ENCODE measurements at regions not wholly inside any gene's neighbourhood (a gene's known extent, or its start where the extent isn't known, plus 50 kb on each side); places are given as distances from the start of the nearest gene placed in this dataset.

- no peak for DNase-seq
Observed at GRCh38 chr10:56715262-56715661, 354.2 kb upstream of the ZWINT start.

GRCh38 chr10:56698506-56698905 lies 337.4 kb upstream of the ZWINT start:
- no peak for DNase-seq

- no peak for DNase-seq
Observed at GRCh38 chr10:56679578-56679977, 318.5 kb upstream of the ZWINT start.

DNA sequence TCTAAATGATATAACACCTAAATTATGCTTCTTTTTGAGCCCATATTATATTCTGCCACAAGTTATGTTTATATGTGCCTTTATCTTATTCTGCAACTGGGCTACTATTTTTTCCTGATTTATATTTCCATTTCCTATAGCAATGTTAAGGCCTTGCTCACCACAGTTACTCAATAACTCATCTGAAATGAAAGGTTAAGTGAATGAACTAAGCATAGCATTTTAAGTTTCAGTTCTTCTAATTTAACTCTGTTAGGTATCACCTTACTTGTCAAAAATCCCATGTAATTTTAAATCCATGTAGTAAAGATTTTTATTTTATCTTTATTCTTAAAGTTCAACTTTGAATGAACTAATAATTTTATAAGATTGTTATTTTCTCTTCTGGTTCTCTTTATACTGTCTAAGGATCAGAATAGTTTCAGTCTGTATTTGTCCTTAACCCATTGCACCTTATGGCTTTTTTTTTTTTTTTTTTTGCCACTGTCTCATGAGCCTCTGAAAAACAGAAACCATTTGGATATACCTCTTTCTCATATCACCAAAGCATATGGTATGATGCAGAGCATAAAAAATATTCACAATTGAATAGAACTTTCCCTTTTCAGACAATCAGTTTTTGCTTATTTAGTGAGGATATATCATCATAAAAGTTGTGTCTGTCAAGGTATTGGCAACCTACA lies 301.8 kb upstream of the ZWINT start:
- DNase-seq: no peak

GRCh38 chr10:56653289-56653688 lies 292.2 kb upstream of the ZWINT start:
- DNase-seq: no peak

DNA sequence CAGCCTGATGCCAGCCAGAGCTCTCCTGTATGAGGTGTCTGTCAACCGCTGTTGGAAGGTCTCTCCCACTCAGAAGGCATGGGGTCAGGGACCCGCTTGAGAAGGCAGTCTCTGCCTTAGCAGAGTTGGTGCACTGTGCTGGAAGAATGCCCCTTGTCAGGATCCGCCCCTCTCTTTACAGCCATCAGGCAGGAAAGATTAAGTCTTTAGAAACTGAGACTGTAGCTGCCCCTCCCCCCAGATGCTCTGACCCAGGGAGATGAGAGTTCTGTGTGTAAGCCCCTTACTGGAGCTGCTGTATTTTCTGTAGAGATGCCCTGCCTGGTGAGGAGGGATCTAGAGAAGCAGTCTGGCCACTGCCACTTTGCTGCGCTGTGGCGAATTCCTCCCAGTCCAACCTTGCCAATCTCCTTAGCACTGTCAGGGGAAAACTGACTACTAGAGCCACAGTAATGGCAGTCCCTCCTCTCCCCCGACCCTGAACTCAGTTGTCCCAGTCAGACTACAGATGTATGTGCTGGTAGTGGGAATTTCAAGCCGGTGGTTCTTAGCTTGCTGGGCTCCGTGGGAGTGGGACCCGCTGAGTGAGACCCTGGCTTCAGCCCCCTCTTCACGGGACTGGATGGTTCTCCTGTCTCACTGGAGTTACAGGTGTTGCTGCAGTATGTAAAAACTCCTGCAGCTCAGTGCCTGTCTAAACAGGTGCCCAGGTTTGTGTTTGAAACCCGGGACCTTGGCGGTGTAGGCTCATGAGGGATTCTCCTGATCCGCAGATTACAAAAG lies 285.5 kb upstream of the ZWINT start:
- DNase-seq: no peak

DNA sequence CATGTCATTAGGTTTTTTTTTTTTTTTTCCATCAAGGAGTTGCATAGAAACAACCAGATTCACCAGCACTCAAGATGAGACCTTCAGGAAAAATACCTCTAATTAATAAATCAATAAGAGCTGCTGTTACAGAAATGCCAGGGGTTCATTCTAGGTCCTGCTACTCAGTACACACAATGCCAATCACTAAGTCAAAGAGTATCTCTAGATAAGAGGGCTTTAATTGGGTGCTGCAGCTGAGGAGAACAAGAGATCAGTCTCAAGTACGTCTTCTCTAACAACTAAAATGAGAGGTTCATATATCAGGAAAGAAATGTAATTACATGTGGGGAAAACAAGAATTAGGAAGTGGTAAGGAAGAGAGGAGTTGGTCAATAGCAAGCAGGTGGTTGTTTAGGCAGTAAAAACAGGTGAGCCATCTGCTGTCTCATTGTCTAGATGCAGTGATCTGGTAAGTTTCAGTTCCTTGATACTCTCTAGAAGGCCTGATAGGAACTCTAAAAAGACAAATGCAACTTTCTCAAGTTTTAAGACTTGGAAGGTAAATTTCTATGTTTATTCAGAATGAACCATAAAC lies 272.9 kb upstream of the ZWINT start:
- no peak for DNase-seq

DNA sequence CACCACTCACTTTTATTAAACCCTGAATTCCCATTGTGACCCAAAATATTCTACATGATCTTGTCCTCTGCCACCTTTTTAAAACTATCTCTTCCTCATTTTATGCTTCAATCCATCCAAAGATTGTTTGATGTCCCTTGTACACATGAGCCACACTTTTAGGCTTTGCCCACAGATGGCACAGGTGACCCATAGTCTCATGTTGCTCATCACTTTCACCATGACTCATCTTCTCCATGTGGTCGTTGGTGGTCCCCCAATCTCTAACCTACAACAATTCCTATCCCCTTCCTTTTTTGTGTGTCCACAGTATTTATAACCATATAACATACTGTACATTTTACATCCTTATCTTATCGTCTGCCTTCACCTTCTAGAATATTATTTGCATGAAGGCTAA lies 271.5 kb upstream of the ZWINT start:
- DNase-seq: no peak

DNA sequence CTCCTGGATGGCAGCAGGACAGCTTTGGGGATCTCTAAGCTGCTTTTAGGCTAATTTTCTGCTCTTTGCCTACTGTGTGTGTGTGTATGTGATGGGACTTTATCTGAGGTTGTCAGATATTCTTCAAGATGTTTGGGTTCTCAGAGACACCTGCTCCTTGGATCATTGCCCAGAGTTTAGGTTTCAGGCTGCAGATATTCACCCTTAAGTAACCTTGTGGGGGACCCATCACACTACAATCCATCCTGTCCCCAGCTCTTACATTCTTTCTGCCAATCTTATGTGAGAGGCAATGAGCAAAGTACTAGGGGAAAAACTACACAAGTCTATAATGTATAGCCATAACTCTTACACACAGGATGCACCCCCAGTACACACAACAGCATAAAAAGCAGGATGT lies 263.0 kb upstream of the ZWINT start:
- no peak for DNase-seq

- no peak for DNase-seq
Observed at GRCh38 chr10:56623064-56623463, 262.0 kb upstream of the ZWINT start.

GRCh38 chr10:56622335-56622973 lies 261.4 kb upstream of the ZWINT start:
- no peak for DNase-seq

DNA sequence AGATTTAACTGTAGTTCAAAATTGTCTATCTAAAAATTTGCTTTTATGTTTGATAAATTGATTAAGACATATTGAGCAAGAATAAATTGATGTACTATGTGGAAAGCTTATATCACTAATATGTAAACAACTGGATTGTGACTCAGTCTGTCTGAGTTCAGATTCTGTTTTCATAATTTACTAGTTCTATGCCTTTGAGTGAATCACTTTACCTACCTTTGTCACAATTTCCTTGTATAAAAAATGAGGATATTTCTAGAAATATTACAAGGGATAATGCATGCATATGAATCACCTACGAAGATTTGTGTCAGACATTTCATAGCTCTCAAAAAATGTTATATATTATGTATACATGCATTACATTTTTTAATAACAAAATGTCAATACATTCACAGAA lies 245.1 kb upstream of the ZWINT start:
- DNase-seq: no peak

GRCh38 chr10:56605051-56605450 lies 244.0 kb upstream of the ZWINT start:
- DNase-seq: no peak

DNA sequence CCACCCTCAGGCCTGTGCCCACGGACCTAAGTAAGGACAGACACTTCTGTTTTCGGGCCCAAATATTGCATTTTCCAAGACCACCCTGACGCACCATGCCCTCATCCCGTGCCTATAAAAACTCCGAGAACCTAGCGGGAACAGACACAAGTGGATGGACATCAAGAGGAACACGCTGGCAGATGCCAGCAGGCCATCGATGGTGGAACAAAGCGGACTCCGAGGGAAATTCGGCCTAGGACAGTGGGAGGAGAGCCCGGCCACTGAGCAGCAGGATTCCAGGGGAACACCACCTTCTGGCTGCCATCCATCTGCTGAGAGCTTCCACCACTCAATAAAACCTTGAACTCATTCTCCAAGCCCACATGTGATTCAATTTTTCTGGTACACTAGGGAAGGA lies 243.6 kb upstream of the ZWINT start:
- DNase-seq: no peak

GRCh38 chr10:56599201-56599600 lies 238.1 kb upstream of the ZWINT start:
- DNase-seq: no peak

DNA sequence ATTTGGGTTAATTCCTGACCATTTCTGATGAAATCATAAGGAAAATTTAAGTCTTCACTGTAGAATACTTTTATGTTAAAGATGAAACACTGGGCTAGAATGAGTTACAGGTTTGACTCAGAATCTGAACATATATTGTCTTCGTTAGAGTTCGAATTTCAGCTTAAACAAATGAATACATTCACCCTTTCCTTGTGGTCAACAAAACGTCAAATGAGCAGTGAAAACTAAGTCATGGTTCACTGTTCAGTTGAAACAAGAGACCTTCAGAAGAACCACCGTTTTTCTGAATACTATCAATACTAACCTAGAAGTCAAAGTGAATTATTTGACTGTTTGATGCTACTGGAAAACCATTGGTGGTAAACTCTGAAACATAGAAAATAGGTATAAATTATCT lies 235.2 kb upstream of the ZWINT start:
- no peak for DNase-seq

GRCh38 chr10:56593120-56593519 lies 232.1 kb upstream of the ZWINT start:
- DNase-seq: no peak

GRCh38 chr10:56586461-56586891 lies 225.4 kb upstream of the ZWINT start:
- no peak for DNase-seq

DNA sequence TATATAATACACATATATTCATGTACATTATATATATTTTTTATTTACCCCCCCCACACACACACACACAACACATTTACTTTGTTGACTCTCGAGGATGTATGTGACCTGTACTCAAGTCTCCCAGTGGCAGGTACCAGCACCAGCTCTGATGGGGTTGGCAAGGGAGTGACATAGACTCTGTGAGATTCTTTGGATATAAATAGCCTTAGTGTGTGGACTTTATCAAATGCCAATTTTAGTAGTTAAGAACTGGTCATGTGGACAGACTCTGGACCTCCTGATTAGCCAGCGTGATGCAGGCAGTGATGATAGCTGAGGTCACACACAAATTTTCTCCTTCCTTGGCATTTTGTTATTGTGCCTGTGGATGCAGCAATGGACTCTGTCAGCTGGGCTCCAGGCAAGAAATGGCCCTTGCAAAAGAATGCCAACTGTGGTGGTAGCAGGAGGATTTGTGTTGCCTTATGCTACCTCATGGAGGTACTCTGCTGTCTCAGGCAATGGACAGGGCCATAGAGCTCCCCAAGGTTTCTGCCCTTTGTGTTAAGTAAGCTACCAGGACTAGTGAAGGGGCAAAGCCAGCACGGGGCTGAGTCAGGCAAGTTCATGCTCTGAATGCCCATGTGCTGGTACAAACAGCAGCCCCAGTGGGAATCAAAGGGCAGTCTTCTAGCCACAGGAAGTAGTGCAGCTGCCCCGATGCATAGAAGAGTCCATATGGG lies 224.6 kb upstream of the ZWINT start:
- no peak for DNase-seq

GRCh38 chr10:56583316-56583715 lies 222.3 kb upstream of the ZWINT start:
- DNase-seq: no peak

GRCh38 chr10:56567580-56567979 lies 206.5 kb upstream of the ZWINT start:
- no peak for DNase-seq

GRCh38 chr10:56561336-56561735 lies 200.3 kb upstream of the ZWINT start:
- no peak for DNase-seq

GRCh38 chr10:56551037-56551436 lies 190.0 kb upstream of the ZWINT start:
- no peak for DNase-seq
